ENCODE measurements at regions not wholly inside any gene's neighbourhood (a gene's known extent, or its start where the extent isn't known, plus 50 kb on each side); places are given as distances from the start of the nearest gene placed in this dataset.

GRCh38 chr9:108534741-108535140, 321.0 kb downstream of the ACTL7B start:
- Histone ChIP-seq H3K9me2 (ENCODE audit: insufficient read depth) (no peaks in the 10 kb centered on the region), H3K9me3 (ENCODE audit: control insufficient read depth in 1 of 2, insufficient read depth in 1 of 2, low read depth in 1 of 2, low read length in 2 of 2) (no peaks in the 10 kb centered on the region), H3K27ac (ENCODE audit: low read depth, low read length) (no peak overlapping the region), H2AFZ (ENCODE audit: low read depth, low read length, poor library complexity, severe bottlenecking) (no peak overlapping the region), H3K36me3 (ENCODE audit: control insufficient read depth in 1 of 2, insufficient read depth in 2 of 2, low read length in 2 of 2) (no peaks in the 10 kb centered on the region), H4K20me1 (ENCODE audit: insufficient read depth) (no peaks in the 10 kb centered on the region), H3K4me2 (ENCODE audit: low read length) (peak overlapping the region; percentile 22), H3K27me3 (ENCODE audit: insufficient read depth, low read length) (no peaks in the 10 kb centered on the region), H3K9ac (ENCODE audit: low read length) (no peak overlapping the region), H3K4me1 (ENCODE audit: control insufficient read depth in 1 of 2, insufficient read depth in 2 of 2, low read length in 2 of 2) (peaks cover 0 to 20% of the 10 kb centered on the region in 2 experiments; a peak in 2 of 4 replicates), H3K79me2 (ENCODE audit: insufficient read depth, low read length) (no peaks in the 10 kb centered on the region), H3K4me3 (replicated peaks in 1 of 2; ENCODE audit: low read depth in 1 of 2, low read length in 2 of 2) (no peak overlapping the region)
- peak; percentile 26 for DNase-seq (ENCODE audit: low read depth, low spot score)
- peak; percentile 73 for ATAC-seq
- CTCF ChIA-PET = interaction anchor here (0.8 to 1.3 kb wide), 2 partner anchors 14 to 1113 kb away, joined by 3 to 4 read pairs; no protein-coding TSS in a partner anchor
- POLR2A ChIA-PET = no interaction called here
- no TSS peak for BruUV-seq (replicated peaks)
- intact Hi-C loops (cut with micrococcal nuclease) = no loop called here
- TF ChIP-seq TCF7L2 (IDR thresholded peaks at IDR 0.05; ENCODE audit: borderline replicate concordance, extremely low read depth, insufficient read depth, insufficient read length) (no peak), SP1 (IDR thresholded peaks at IDR 0.05; ENCODE audit: low read depth) (no peak), FOSL1 (IDR thresholded peaks at IDR 0.05; ENCODE audit: low read depth) (peak; percentile 54; the same call in 1 of the 2 replicates), CBX3 (IDR thresholded peaks at IDR 0.05; ENCODE audit: low read depth) (0 out of 2 replicates have a peak, but pooled peaks have one; percentile 19)
- RAD21 ChIA-PET (ENCODE audit: low non-redundant PET in 1 of 2, low total read pairs in 2 of 2, uncharacterized antibody in 2 of 2, unreplicated experiment in 2 of 2) = interaction anchor here in 1 of 2 experiments (0.8 kb wide), 1 partner anchor 118 kb away, joined by 3 read pairs; no protein-coding TSS in a partner anchor

GRCh38 chr9:108530141-108530540, 325.6 kb downstream of the ACTL7B start:
- no peaks in the 10 kb centered on the region for H3K27me3 ChIP-seq (ENCODE audit: insufficient read depth, low read length)
- H3K79me2 ChIP-seq (ENCODE audit: insufficient read depth, low read length) = no peaks in the 10 kb centered on the region
- no peak overlapping the region for H3K9ac ChIP-seq (ENCODE audit: low read length)
- H3K36me3 ChIP-seq (ENCODE audit: control insufficient read depth in 1 of 2, insufficient read depth in 2 of 2, low read length in 2 of 2) = no peaks in the 10 kb centered on the region
- intact Hi-C loops (cut with micrococcal nuclease) = no loop called here
- CTCF ChIA-PET = no interaction called here
- POLR2A ChIA-PET = no interaction called here
- no peaks in the 10 kb centered on the region for H4K20me1 ChIP-seq (ENCODE audit: insufficient read depth)
- no TSS peak for BruUV-seq (replicated peaks)
- no peak overlapping the region for H2AFZ ChIP-seq (ENCODE audit: low read depth, low read length, poor library complexity, severe bottlenecking)
- peaks cover 0 to 9% of the 10 kb centered on the region in 2 experiments; a peak in 2 of 4 replicates for H3K4me1 ChIP-seq (ENCODE audit: control insufficient read depth in 1 of 2, insufficient read depth in 2 of 2, low read length in 2 of 2)
- DNase-seq (ENCODE audit: low read depth, low spot score) (no peak), ATAC-seq (no peak)
- no peak for TF ChIP-seq YY1 (IDR thresholded peaks at IDR 0.05; ENCODE audit: extremely low read depth, insufficient replicate concordance, low read depth, low read length)
- no peak for TF ChIP-seq ELF1 (IDR thresholded peaks at IDR 0.05; ENCODE audit: borderline replicate concordance, low read depth)
- TF ChIP-seq SRF (IDR thresholded peaks at IDR 0.05; ENCODE audit: low read depth) = no peak
- no peak for TF ChIP-seq SP1 (IDR thresholded peaks at IDR 0.05; ENCODE audit: low read depth)
- no peak for TF ChIP-seq EZH2phosphoT487 (IDR thresholded peaks at IDR 0.05; ENCODE audit: borderline replicate concordance)
- TF ChIP-seq ATF3 (IDR thresholded peaks at IDR 0.05) = no peak
- TF ChIP-seq RAD21 (IDR thresholded peaks at IDR 0.05; ENCODE audit: low read depth) = no peak
- no peak for TF ChIP-seq EGR1 (IDR thresholded peaks at IDR 0.05; ENCODE audit: low read depth)
- no peak for TF ChIP-seq TCF7L2 (IDR thresholded peaks at IDR 0.05; ENCODE audit: borderline replicate concordance, extremely low read depth, insufficient read depth, insufficient read length)
- no peak for TF ChIP-seq ZFX (IDR thresholded peaks at IDR 0.05)
- no peak for TF ChIP-seq FOSL1 (IDR thresholded peaks at IDR 0.05; ENCODE audit: low read depth)
- no peak for TF ChIP-seq JUND (IDR thresholded peaks at IDR 0.05)
- no peak for TF ChIP-seq ZNF274 (IDR thresholded peaks at IDR 0.05; ENCODE audit: low read depth, low read length)
- no peak for TF ChIP-seq REST (IDR thresholded peaks at IDR 0.05; ENCODE audit: low read depth)
- RAD21 ChIA-PET (ENCODE audit: low non-redundant PET in 1 of 2, low total read pairs in 2 of 2, uncharacterized antibody in 2 of 2, unreplicated experiment in 2 of 2) = no interaction called here
- H3K4me3 ChIP-seq (replicated peaks in 1 of 2; ENCODE audit: low read depth in 1 of 2, low read length in 2 of 2) = no peak overlapping the region
- H3K27ac ChIP-seq (ENCODE audit: low read depth, low read length) = no peak overlapping the region
- H3K9me2 ChIP-seq (ENCODE audit: insufficient read depth) = no peaks in the 10 kb centered on the region
- no peaks in the 10 kb centered on the region for H3K9me3 ChIP-seq (ENCODE audit: control insufficient read depth in 1 of 2, insufficient read depth in 1 of 2, low read depth in 1 of 2, low read length in 2 of 2)
- no peak overlapping the region for H3K4me2 ChIP-seq (ENCODE audit: low read length)

Data from HCT116 (cell line).